B cell (primary cell): ENCODE measurements at regions not wholly inside any gene's neighbourhood (a gene's known extent, or its start where the extent isn't known, plus 50 kb on each side); places are given as distances from the start of the nearest gene placed in this dataset.

Source experiments
- ATAC-seq: fragments of 200-7000 bp; cut with Tn5 transposase; one replicate; pipeline ENCODE4 v1.10.0; 2021; ENCODE audit warnings: low read depth, mild to moderate bottlenecking, moderate number of reproducible peaks, moderate library complexity
- CTCF ChIA-PET: fragments of 350-600 bp; sonication (Branson Sonifier 250); formaldehyde crosslinking; loops from one replicate; lab custom pipeline; 2021; ENCODE audit warnings: antibody characterized with exemption, inconsistent platforms; lab: Charles Lee
- POLR2A ChIA-PET: fragments of 350-600 bp; sonication (Branson Sonifier 250); formaldehyde crosslinking; loops from one replicate; lab custom pipeline; 2021; ENCODE audit warnings: antibody characterized with exemption; lab: Charles Lee
- DNase-seq: peaks from one replicate; pipeline ENCODE4 v3.0.0; 2013
- H2AFZ ChIP-seq: 2 replicates; pipeline ENCODE4 v1.6.1; 2012; ENCODE audit warnings: mild to moderate bottlenecking, low read depth, low read length; ENCODE audit not compliant: insufficient read depth, poor library complexity, severe bottlenecking
- H3K27ac ChIP-seq, 2 donors: 1 replicate in 1 of 2; 2 replicates in 1 of 2; pipeline ENCODE4 v1.5.1; 2012 to 2013; ENCODE audit warnings: low read length in 2 of 2, mild to moderate bottlenecking in 2 of 2, moderate library complexity in 1 of 2
- H3K27me3 ChIP-seq, 4 experiments: fragments of 200-600 bp in 1 of 4; sonication (generic) in 1 of 4; replicated peaks in 1 of 4; 1 replicate in 2 of 4; 2 replicates in 2 of 4; pipeline versions ENCODE4 v1.6.1 to v1.7.0; 2013 to 2016; ENCODE audit warnings: low read length in 3 of 4, mild to moderate bottlenecking in 2 of 4, mixed read lengths in 1 of 4, moderate library complexity in 1 of 4; ENCODE audit not compliant: insufficient read depth in 4 of 4, control insufficient read depth in 3 of 4; ENCODE audit errors: control extremely low read depth in 1 of 4
- H3K36me3 ChIP-seq, 2 experiments: replicated peaks in 1 of 2; 1 replicate in 1 of 2; 2 replicates in 1 of 2; pipeline versions ENCODE4 v1.6.1 to v1.7.1; 2013; ENCODE audit warnings: low read length in 1 of 2; ENCODE audit not compliant: insufficient read depth in 2 of 2, control insufficient read depth in 1 of 2; ENCODE audit errors: control extremely low read depth in 1 of 2, extremely low read depth in 1 of 2
- H3K4me1 ChIP-seq, 2 donors: fragments of 200-600 bp in 1 of 2; sonication (generic) in 1 of 2; 1 replicate in 1 of 2; 2 replicates in 1 of 2; pipeline versions ENCODE4 v1.5.1 to v1.6.1; 2013 to 2017; ENCODE audit warnings: low read length in 2 of 2; ENCODE audit not compliant: control insufficient read depth in 2 of 2, insufficient read depth in 2 of 2
- H3K4me2 ChIP-seq: replicated peaks from 2 replicates; pipeline ENCODE3; 2012; ENCODE audit warnings: mild to moderate bottlenecking, low read depth, low read length; ENCODE audit not compliant: poor library complexity, severe bottlenecking
- H3K4me3 ChIP-seq, 5 experiments: fragments of 200-600 bp in 1 of 5; sonication (generic) in 1 of 5; 1 replicate in 3 of 5; 2 replicates in 2 of 5; pipeline versions ENCODE4 v1.5.1 to v1.7.0; 2011 to 2016; ENCODE audit warnings: low read length in 4 of 5, mild to moderate bottlenecking in 4 of 5, low read depth in 2 of 5, control low read depth in 1 of 5, moderate library complexity in 1 of 5; ENCODE audit not compliant: insufficient read depth in 1 of 5; ENCODE audit errors: control extremely low read depth in 1 of 5, extremely low read depth in 1 of 5
- H3K79me2 ChIP-seq: fragments of 200-600 bp; sonication (generic); one replicate; pipeline ENCODE4 v1.6.0; 2016; ENCODE audit warnings: low read length; ENCODE audit not compliant: control insufficient read depth, insufficient read depth
- H3K9ac ChIP-seq: fragments of 200-600 bp; sonication (generic); 2 replicates; pipeline ENCODE4 v1.6.1; 2017; ENCODE audit warnings: mild to moderate bottlenecking, low read length, moderate library complexity
- H3K9me3 ChIP-seq, 3 donors: one replicate each; pipeline versions ENCODE4 v1.6.1 to v1.7.1; 2013; ENCODE audit warnings: low read length in 2 of 3; ENCODE audit not compliant: control insufficient read depth in 2 of 3, insufficient read depth in 1 of 3; ENCODE audit errors: control extremely low read depth in 1 of 3
- H4K20me1 ChIP-seq: 2 replicates; pipeline ENCODE4 v1.6.0; 2012; ENCODE audit warnings: mild to moderate bottlenecking, low read length; ENCODE audit not compliant: insufficient read depth, control insufficient read depth, poor library complexity, severe bottlenecking
- H3K27ac Mint-ChIP-seq: one replicate; pipeline ENCODE4 v1.8.0; 2021; ENCODE audit warnings: mixed read lengths
- H3K27me3 Mint-ChIP-seq: one replicate; pipeline ENCODE4 v1.8.0; 2021; ENCODE audit warnings: mixed read lengths
- H3K4me1 Mint-ChIP-seq: one replicate; pipeline ENCODE4 v1.8.0; 2021; ENCODE audit warnings: mixed read lengths
- H3K4me3 Mint-ChIP-seq: one replicate; pipeline ENCODE4 v1.8.0; 2021; ENCODE audit warnings: mixed read lengths
- H3K9me3 Mint-ChIP-seq: one replicate; pipeline ENCODE4 v1.8.0; 2022; ENCODE audit warnings: mixed read lengths; ENCODE audit not compliant: insufficient read depth
- CTCF ChIP-seq: fragments of 200-600 bp; IDR thresholded peaks from one replicate; pipeline ENCODE4 v1.8.0; 2022; ENCODE audit warnings: antibody characterized with exemption, mild to moderate bottlenecking
- EZH2 ChIP-seq: IDR thresholded peaks from 2 replicates; pipeline ENCODE4 v1.6.1; 2012; ENCODE audit warnings: borderline replicate concordance, low read depth, mild to moderate bottlenecking, moderate library complexity, low read length; ENCODE audit not compliant: insufficient read depth, poor library complexity, severe bottlenecking
- WGBS: methylation state at CpG from one replicate; pipeline ENCODE4 v1.1.5; 2013; ENCODE audit warnings: missing lambda C conversion rate; ENCODE audit not compliant: insufficient coverage; 5-methylcytosine and 5-hydroxymethylcytosine counted together
- intact Hi-C: fragments of 100-400 bp; cut with micrococcal nuclease; formaldehyde crosslinking; loops from one replicate; pipeline ENCODE4 v1.10.0; 2022

DNA sequence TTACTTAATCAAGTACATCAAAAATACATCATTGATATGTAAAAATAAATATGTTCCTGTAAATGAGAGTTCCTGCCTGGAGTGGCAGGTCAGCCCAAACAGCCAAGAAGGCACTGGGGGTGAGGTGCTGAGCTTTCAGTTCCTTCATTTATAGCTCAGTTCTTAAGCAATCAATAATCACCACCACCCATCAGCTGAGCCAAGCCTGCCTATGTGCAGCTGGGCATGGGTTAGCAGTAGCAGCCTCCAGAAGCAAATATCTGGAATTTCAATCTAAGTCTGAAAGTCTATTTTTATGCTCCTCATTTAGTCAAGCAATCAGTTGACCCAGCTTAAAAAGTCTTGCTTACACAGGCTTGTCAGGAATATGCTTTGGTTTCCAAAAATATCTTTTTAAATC, 811.0 kb upstream of the AMELY start:
- DNase-seq: peak; percentile 35
- Histone ChIP-seq H3K36me3 (no peaks in the 10 kb centered on the region), H3K79me2 (no peaks in the 10 kb centered on the region), H2AFZ (no peak overlapping the region), H3K4me1 (peaks cover 0 to 42% of the 10 kb centered on the region in 2 donors), H3K4me2 (no peak overlapping the region), H3K4me3 (no peak overlapping the region), H4K20me1 (no peaks in the 10 kb centered on the region), H3K27ac (no peak overlapping the region), H3K9me3 (no peaks in the 10 kb centered on the region), H3K9ac (no peak overlapping the region), H3K27me3 (no peaks in the 10 kb centered on the region)
- TF ChIP-seq CTCF: no peak
- TF ChIP-seq EZH2: no peak
- ATAC-seq: peak; percentile 8
- H3K4me1 Mint-ChIP-seq: peaks cover 56% of the 10 kb centered on the region
- no peaks in the 10 kb centered on the region for H3K9me3 Mint-ChIP-seq
- ChIA-PET CTCF (no interaction called here), POLR2A (no interaction called here)
- intact Hi-C loops: loop anchor here (10.0 kb wide), 1 partner anchor 812 kb away; no protein-coding TSS in a partner anchor
- H3K4me3 Mint-ChIP-seq: no peak overlapping the region
- H3K27me3 Mint-ChIP-seq: no peaks in the 10 kb centered on the region
- peak overlapping the region; percentile 20 for H3K27ac Mint-ChIP-seq

GRCh38 chrY:7720974-7721373, 809.4 kb upstream of the AMELY start:
- Histone ChIP-seq H3K79me2 (no peaks in the 10 kb centered on the region), H3K9ac (no peak overlapping the region), H3K27ac (no peak overlapping the region), H3K27me3 (no peaks in the 10 kb centered on the region), H4K20me1 (no peaks in the 10 kb centered on the region), H3K4me3 (no peak overlapping the region), H3K4me2 (no peak overlapping the region), H3K4me1 (peaks cover 0 to 36% of the 10 kb centered on the region in 2 donors), H2AFZ (no peak overlapping the region), H3K9me3 (no peaks in the 10 kb centered on the region), H3K36me3 (no peaks in the 10 kb centered on the region)
- no peak for DNase-seq
- no peak for ATAC-seq
- Mint-ChIP-seq H3K4me1 (peaks cover 40% of the 10 kb centered on the region), H3K4me3 (no peak overlapping the region), H3K27ac (no peak overlapping the region), H3K9me3 (no peaks in the 10 kb centered on the region), H3K27me3 (no peaks in the 10 kb centered on the region)
- ChIA-PET POLR2A (no interaction called here), CTCF (no interaction called here)
- intact Hi-C loops: loop anchor here (10.0 kb wide), 1 partner anchor 814 kb away; no protein-coding TSS in a partner anchor
- no CpG with 5 or more reads among the region's 1 CpG for WGBS
- TF ChIP-seq EZH2 (no peak), CTCF (no peak)
